ENCODE measurements at regions not wholly inside any gene's neighbourhood (a gene's known extent, or its start where the extent isn't known, plus 50 kb on each side); places are given as distances from the start of the nearest gene placed in this dataset.

GRCh38 chr2:122999821-123000220 is 1025.3 kb upstream of the CNTNAP5 start:
- DNase-seq (no peak), ATAC-seq (no peak)
- intact Hi-C loops (cut with DNase I) = no loop called here
- 42 to 58% (median 43%) methylated on average over 9 of the region's 9 CpGs for WGBS, 3 donors
- Histone ChIP-seq H3K36me3 (ENCODE audit: insufficient read depth in 1 of 2, low read depth in 1 of 2) (no peaks in the 10 kb centered on the region), H3K27ac (no peak overlapping the region), H3K9me3 (no peaks in the 10 kb centered on the region), H3K4me1 (no peaks in the 10 kb centered on the region), H3K27me3 (ENCODE audit: insufficient read depth in 3 of 3, low read length in 2 of 3) (no peaks in the 10 kb centered on the region), H3K4me3 (no peak overlapping the region)
- no peak for TF ChIP-seq CTCF (IDR thresholded peaks at IDR 0.05)

DNA sequence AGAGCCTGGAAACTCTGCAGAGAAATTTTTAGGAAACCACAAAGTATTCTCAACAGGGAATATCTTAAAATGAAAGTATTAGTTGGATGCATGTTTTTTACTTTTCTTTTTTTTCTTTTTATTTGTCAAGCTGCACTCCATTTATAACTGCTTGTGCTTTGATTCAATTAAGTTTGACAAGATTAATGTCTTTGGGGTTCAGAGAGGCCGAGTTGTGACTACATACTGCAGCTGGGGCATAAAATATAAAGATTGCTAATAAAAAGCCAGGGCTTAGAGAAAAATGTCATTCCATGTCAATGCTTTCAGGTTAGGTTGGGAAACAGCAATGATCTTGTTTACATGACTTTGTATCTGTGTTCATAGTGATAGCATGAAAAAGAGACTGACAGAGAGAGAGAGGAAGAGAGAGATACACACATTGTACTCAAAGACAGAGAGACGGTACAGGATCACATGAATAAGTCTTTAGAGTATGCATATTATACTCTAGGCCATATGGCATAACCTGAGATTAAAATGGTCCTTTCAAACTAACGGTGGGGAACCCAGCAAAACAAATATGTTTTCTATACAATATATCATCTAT is 1022.3 kb upstream of the CNTNAP5 start:
- DNase-seq (no peak), ATAC-seq (no peak)
- intact Hi-C loops (cut with DNase I) = no loop called here
- H3K36me3 ChIP-seq (ENCODE audit: insufficient read depth in 1 of 2, low read depth in 1 of 2) = no peaks in the 10 kb centered on the region
- no peak overlapping the region for H3K4me3 ChIP-seq
- H3K9me3 ChIP-seq = peaks cover 9% of the 10 kb centered on the region
- H3K4me1 ChIP-seq = no peaks in the 10 kb centered on the region
- no peak for TF ChIP-seq CTCF (IDR thresholded peaks at IDR 0.05)
- peaks cover 0 to 1% (median 0%) of the 10 kb centered on the region in 3 donors for H3K27me3 ChIP-seq (ENCODE audit: insufficient read depth in 3 of 3, low read length in 2 of 3)
- H3K27ac ChIP-seq = no peak overlapping the region
- 44 to 54% (median 52%) methylated on average over 3 of the region's 3 CpGs for WGBS, 3 donors

- H3K36me3 ChIP-seq (ENCODE audit: insufficient read depth in 1 of 2, low read depth in 1 of 2) = no peaks in the 10 kb centered on the region
- no peaks in the 10 kb centered on the region for H3K27me3 ChIP-seq (ENCODE audit: insufficient read depth in 3 of 3, low read length in 2 of 3)
- intact Hi-C loops (cut with DNase I) = no loop called here
- no peak overlapping the region for H3K4me3 ChIP-seq
- H3K27ac ChIP-seq = no peak overlapping the region
- no peaks in the 10 kb centered on the region for H3K9me3 ChIP-seq
- no peak for DNase-seq
- no peak for ATAC-seq
- TF ChIP-seq CTCF (IDR thresholded peaks at IDR 0.05) = no peak
- H3K4me1 ChIP-seq = no peaks in the 10 kb centered on the region
- 72 to 84% (median 80%) methylated on average over 2 of the region's 2 CpGs for WGBS, 3 donors
Observed at GRCh38 chr2:123015186-123015585, 1009.9 kb upstream of the CNTNAP5 start.

DNA sequence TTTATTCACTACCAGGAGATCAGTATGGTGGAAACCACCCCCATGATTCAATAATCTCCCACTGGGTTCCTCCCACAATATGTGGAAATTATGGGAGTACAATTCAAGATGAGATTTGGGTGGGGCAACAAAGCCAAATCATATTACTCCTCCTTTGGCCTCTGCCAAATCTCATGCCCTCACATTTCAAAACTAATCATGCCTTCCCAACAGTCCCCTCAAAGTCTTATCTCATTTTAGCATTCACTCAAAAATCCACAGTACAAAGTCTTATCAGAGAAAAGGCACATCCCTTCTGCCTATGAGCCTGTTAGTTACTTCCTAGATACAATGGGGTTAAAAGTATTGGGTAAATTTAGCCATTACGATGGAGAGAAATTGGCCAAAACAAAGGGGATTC is 989.5 kb upstream of the CNTNAP5 start:
- Histone ChIP-seq H3K36me3 (ENCODE audit: insufficient read depth in 1 of 2, low read depth in 1 of 2) (no peaks in the 10 kb centered on the region), H3K4me1 (no peaks in the 10 kb centered on the region), H3K9me3 (peaks cover 6% of the 10 kb centered on the region), H3K4me3 (no peak overlapping the region), H3K27ac (no peak overlapping the region), H3K27me3 (ENCODE audit: insufficient read depth in 3 of 3, low read length in 2 of 3) (no peaks in the 10 kb centered on the region)
- no peak for TF ChIP-seq CTCF (IDR thresholded peaks at IDR 0.05)
- DNase-seq = no peak
- intact Hi-C loops (cut with DNase I) = no loop called here
- ATAC-seq = no peak
- WGBS, 3 donors = 48 to 86% (median 80%) methylated on average over 1 of the region's 1 CpG

- Histone ChIP-seq H3K36me3 (ENCODE audit: insufficient read depth in 1 of 2, low read depth in 1 of 2) (no peaks in the 10 kb centered on the region), H3K9me3 (peaks cover 6% of the 10 kb centered on the region), H3K27me3 (ENCODE audit: insufficient read depth in 3 of 3, low read length in 2 of 3) (no peaks in the 10 kb centered on the region), H3K4me3 (no peak overlapping the region), H3K4me1 (no peaks in the 10 kb centered on the region), H3K27ac (no peak overlapping the region)
- DNase-seq = no peak
- no peak for TF ChIP-seq CTCF (IDR thresholded peaks at IDR 0.05)
- no peak for ATAC-seq
- intact Hi-C loops (cut with DNase I) = no loop called here
Observed at GRCh38 chr2:123036300-123036699, 988.8 kb upstream of the CNTNAP5 start.
